NCI-H2107 treated with DMSO at 0.1 percent for 48 hours (cell line): ENCODE measurements at regions not wholly inside any gene's neighbourhood (a gene's known extent, or its start where the extent isn't known, plus 50 kb on each side); places are given as distances from the start of the nearest gene placed in this dataset.
"Not testable (repeated sequence)": the region's sequence is repeated elsewhere in the genome, so short reads cannot be mapped to it uniquely, and the experiment has no call there.

Source experiments
- DNase-seq: peaks from one replicate; lab custom pipeline; 2025; ENCODE audit not compliant: unreplicated experiment; lab: John Stamatoyannopoulos, UW

DNA sequence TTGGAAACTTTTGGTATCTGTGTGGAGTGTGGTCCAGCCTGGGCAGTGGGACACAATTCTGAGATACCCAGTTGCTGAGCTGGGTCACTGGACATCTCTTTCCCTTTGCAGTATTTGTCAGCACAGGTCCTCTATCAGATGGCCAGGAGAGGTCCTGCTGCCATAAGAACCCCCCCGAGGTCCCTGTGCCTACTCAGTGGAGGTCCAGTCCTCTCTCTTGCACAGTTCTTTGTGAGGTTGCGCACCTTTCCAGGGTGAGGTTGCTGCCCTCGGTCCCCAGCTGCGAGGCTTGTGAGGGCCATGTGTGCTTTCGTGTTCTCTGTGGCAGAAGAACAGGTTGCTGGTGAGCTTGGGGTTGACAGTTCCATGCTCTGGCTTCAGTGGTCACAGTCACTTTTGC is 320.6 kb downstream of the QKI start:
- DNase-seq, result no peak

DNA sequence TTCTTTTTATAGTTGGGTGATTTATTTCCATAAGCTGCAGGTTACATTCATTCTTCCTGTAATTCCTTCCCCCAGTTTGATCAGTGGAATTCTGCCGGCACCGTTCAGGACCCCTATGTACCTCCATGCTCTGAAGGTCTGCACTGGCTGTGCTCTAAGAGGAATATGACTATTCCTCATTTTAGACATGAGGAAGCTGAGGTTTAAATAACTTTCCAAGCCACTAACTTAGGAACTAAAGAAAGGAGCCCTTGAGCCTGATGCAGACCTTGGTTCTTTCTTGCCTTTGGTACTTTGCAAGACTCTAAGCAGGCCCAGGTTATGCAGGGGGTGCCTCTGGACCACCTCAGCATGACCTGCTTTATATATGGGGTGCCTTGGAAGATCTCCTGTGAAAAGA is 318.5 kb downstream of the QKI start:
- DNase-seq, result no peak

DNA sequence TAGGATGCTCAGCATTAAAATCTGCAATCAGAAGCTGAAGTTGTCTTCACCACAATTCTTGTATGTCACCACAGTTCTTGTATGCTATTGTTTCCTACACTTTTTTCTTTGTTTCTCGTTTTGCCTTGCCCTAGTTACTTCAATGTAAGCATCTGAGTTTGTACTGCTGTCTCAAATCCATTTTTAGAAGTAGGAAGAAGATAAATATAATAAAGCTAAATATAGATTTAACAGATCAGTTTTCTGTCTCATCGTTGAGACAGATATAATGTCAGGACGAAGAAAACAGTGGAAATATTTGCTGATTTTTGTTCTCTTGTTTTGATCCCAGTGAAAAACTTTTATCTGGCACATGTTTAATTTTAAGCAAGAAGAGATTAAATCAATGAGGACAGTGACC is 318.0 kb downstream of the QKI start:
- DNase-seq, result no peak

DNA sequence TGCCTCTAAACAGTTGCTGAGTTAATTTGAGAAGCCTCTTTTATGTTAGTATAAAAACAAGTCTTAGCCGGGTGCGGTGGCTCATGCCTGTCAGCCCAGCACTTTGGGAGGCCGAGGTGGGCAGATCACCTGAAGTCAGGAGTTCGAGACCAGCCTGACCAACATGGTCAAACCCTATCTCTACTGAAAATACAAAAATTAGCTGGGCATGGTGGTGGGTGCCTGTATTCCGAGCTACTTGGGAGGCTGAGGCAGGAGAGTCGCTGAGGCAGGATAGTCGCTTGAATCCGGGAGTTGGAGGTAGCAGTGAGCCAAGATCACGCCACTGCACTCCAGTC is 317.5 kb downstream of the QKI start:
- DNase-seq, result not testable (repeated sequence)

- no peak for DNase-seq
Measured at GRCh38 chr6:163731215-163732013, 316.9 kb downstream of the QKI start.

- DNase-seq, result no peak
Measured at GRCh38 chr6:163730246-163731210, 316.0 kb downstream of the QKI start.

DNA sequence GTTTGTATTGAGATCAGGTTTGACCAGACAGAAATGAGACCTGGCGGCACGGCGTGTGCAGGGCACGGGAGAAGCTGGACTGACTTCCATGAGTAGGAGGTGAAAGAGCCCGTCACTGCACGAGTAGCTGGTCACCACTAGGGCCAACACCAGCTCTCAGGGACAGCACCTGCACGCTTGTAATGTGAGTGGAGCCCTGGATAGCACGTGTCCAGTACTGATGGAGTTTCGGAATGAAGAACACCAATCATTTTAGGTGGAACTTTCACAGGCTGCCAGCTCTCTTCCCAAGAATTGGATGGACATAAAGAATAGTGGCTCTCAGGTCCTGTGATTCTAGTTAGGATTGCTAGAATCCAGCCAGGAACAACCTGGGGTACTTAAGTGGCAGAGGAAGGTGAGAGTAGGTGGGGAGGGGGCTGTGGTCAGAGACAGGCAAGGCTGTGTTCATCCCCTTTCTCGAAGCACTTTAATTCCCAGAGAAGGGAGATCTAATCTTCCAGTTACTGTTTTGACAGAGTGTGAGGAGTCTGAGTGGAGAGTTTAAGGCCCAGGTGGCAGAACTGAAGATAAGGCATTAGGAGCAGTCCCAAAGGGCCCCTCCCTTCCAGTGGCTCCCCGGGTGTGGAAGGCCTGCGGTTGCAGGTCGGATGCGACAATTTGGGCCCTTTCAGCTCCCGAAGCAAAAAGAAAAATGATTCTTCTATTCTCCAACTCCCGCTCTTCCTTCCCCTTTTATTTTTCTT is 314.8 kb downstream of the QKI start:
- DNase-seq, result no peak

DNA sequence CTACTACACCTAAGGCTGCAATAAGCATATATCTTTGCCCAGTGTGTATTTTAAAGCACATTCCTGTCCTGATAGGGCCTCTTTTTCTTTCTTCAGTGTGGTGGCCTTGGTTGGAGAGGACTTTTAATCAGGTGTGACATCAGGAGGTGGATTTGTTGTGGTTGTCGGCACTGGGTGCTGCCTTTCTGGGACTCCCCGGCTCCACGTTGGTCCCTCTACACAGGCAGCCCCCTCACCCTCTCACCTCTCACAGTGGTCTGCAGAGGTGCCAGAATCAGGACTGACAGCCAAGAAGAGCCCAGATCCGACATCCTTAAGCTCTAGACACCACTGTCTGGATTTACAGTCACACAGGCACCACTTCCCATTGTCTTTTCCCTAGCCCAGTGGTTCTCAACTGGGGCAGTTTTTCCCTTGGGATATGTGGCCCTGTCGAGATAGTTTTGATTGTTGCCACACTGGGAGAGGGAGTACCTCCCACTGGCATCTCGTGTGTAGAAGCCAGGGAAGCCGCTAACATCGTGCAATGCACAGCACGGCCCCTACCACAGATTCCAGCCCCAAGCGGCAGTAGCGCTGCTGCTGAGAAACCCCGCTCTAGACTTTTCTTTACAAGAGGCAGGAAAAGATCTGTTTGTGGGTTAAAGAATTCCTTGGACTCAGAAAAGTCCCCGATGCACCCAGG is 314.1 kb downstream of the QKI start:
- DNase-seq, result no peak

GRCh38 chr6:163726037-163726695 is 311.6 kb downstream of the QKI start:
- DNase-seq, result no peak

- DNase-seq, result no peak
Measured at GRCh38 chr6:163725008-163725941, 310.8 kb downstream of the QKI start.

DNA sequence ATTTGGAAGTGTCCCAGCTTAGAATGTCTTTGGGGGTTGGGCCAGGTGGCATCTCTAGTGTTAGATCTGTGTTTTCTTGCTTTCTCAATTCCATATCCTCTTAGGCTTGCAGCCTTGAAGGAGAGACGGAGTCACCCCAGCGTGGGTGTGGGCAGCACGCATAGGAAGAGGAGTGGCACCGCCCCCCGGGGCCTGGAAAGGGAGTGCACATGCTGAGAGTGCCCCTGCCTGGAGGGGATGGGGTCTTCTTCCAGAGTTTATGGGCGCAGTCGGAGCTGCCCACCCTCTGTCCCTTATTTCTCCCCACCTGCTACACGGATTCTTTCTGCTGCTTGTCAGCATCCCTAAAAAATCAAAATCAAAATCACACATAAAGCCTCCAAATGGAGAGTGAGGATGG is 309.7 kb downstream of the QKI start:
- DNase-seq, result no peak

GRCh38 chr6:163723759-163724158 is 309.2 kb downstream of the QKI start:
- no peak for DNase-seq

DNA sequence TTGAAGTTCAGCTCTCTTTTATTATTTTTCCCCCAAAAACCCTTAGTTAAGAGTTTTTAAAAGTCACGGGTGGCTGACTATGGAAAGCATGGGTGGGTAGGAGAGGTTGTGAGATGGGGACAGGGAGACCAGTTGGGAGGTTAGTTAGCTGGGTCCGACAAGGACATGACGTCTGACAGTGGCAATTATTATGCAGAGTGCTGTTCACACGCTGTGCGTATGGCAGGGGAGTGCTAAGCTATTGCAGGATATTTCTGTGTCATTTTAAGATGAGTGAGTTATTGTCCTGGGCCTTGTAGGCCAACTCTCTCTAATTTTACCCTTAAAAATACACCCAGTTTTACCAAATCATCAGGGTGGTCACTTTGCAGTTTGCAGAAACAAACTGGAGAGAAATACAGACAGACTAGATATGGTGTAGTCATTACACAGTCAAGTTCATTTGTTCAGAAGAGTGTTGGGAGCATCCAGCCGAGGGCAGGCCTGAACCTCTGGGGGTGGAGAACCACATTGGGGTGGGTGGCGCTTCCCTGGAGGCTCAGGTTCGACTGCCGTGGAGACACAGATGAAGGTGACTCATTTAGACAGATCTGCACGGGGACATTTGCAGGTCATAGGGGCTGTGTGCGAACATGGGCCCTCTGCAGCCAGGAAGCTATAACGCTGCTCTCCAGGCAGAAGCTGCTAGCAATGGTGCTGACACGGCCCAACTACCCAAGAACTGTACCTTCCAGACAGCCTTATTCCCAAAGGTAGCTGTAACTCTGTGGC is 307.6 kb downstream of the QKI start:
- no peak for DNase-seq

DNA sequence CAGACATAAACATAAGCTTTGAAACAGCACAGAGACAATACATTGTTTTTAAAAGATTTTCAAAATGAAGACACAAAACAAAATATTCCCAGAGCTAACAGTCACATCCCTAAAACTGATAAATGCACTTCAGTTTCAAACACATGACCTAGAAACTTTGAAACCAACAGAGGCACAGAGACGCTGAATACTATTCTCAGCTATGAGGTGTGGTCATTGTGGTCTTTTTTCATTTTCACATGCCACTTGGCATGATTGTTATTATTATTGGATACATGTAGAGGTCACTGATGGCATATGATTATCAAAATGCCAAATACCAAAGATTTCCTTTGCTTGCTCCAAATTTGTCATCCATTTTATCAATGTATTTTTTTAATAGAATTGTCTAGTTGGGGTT is 306.9 kb downstream of the QKI start:
- no peak for DNase-seq

DNA sequence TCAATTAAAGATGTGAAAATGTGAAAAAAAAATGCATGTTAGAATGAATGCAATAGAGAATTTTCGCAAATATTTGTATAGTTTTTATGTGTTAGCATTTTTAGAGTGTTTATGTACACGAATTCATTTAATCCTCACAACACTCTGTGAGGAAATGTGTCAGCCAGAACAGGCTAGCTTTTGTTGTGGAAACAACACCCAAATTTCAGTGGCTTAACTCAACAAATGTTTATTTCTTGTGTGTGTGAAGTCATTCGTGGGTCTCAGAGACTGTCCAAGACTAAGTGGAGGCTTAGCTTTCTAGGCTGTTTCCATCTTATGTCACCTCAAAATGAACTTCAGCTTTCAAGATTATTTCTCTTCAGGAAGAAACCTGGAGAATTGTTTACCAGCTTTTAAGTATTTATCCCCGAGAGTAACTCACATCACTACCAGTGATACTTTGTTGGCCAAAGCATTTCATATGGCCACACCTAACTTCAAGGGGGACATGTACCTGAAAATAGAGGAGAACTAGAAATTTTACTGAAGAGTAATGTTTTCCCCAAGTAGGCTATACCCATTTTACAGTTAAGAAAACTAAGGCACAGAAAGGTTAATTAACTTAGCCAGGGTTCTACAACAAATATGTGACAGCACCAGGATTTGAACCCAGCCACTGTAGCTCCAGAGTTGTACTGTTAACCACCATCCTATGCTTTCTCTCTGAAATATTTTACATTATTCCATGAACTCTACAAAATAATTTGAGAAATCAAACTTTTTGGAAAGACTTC is 306.1 kb downstream of the QKI start:
- DNase-seq, result no peak

DNA sequence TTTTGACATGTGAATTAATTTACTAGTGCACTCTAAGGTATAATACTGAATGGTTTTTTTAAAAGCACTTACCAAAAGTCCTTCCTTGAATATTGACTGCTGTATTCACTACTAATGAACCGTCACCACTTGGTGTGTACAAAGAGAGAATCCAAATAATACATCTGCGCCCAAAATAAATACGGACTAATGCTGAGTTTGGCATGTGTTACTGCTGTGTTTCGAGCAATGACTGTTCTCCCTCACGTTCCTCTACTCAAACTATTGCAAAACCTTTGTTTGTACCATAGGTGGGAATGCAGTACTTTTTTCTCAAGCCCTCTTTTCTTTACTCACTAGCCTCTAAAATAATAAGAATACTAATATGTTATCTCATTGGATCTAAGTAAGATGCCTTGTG is 305.5 kb downstream of the QKI start:
- no peak for DNase-seq

DNA sequence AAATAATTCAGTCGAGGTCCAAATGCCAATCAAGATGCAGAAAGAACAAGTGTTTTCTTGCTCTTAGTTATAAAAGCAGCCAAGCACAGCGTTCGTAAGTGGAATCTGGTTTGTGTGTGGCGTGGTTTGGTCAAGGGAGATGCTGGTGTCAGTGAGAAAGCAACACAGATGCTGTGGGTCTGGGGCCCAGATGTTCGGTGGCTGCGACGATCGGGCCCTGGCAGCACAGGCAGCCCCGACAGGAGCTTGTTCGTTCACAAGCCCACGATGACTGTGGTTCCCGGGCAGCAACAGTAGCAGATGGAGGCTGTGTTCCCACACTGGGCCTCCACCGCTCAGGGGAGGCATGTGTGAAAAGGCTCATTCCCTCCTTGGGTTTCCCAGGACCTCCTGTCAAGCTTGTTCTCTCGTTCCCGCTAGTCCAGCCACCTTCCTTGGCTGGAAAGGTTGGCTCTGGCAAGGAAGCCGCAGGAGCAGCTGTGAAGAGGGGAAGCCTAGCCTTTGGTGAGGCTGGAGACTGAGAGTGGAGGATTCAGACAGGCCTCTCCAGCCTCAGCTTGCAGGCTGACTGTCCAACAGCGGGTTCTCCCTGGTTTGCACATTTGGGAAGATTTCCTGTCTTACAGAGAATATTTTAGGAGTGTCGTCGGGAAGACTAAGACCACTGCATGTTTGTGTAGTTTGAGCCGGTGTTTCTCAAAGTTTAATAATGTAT is 304.7 kb downstream of the QKI start:
- DNase-seq, result no peak
